Aorta (tissue), 5 donors: ENCODE measurements at regions not wholly inside any gene's neighbourhood (a gene's known extent, or its start where the extent isn't known, plus 50 kb on each side); places are given as distances from the start of the nearest gene placed in this dataset.

Experiments
- ATAC-seq: fragments of 200-7000 bp; cut with Tn5 transposase; one replicate; pipeline ENCODE4 v1.9.1; 2022; ENCODE audit warnings: moderate library complexity; ENCODE audit not compliant: low FRiP score
- DNase-seq, 2 donors: peaks; one replicate each; pipeline ENCODE4 v3.0.0-alpha.2; 2020
- H3K27ac ChIP-seq, 2 donors: one replicate each; pipeline ENCODE4 v1.5.1; 2013; ENCODE audit warnings: low read length in 2 of 2, mild to moderate bottlenecking in 2 of 2, moderate library complexity in 2 of 2, control low read depth in 1 of 2, inconsistent platforms in 1 of 2, low read depth in 1 of 2
- H3K27me3 ChIP-seq, 2 donors: one replicate each; pipeline ENCODE4 v1.6.1; 2013; ENCODE audit warnings: control low read depth in 1 of 2, low read length in 1 of 2, mild to moderate bottlenecking in 1 of 2, moderate library complexity in 1 of 2; ENCODE audit not compliant: insufficient read depth in 2 of 2, control insufficient read depth in 1 of 2
- H3K36me3 ChIP-seq, 2 donors: one replicate each; pipeline ENCODE4 v1.6.1; 2013; ENCODE audit warnings: control low read depth in 1 of 2, low read length in 1 of 2, mild to moderate bottlenecking in 1 of 2; ENCODE audit not compliant: insufficient read depth in 2 of 2, control insufficient read depth in 1 of 2
- H3K4me1 ChIP-seq, 2 donors: one replicate each; pipeline ENCODE4 v1.6.1; 2013; ENCODE audit warnings: low read length in 2 of 2, control low read depth in 1 of 2, mild to moderate bottlenecking in 1 of 2, moderate library complexity in 1 of 2; ENCODE audit not compliant: insufficient read depth in 2 of 2, control insufficient read depth in 1 of 2
- H3K4me3 ChIP-seq, 2 donors: one replicate each; pipeline ENCODE4 v1.5.1; 2013; ENCODE audit warnings: low read length in 2 of 2, control low read depth in 1 of 2, mild to moderate bottlenecking in 1 of 2
- H3K9me3 ChIP-seq: one replicate; pipeline ENCODE4 v1.6.1; 2013; ENCODE audit warnings: mild to moderate bottlenecking, low read length; ENCODE audit not compliant: control insufficient read depth
- WGBS, 2 donors: extraction: QIAGEN DNeasy Blood & Tissue Kit; methylation state at CpG; one replicate each; pipeline ENCODE4 v1.1.7; 2013; 5-methylcytosine and 5-hydroxymethylcytosine counted together
- intact Hi-C, 2 donors: fragments of 100-400 bp; cut with DNase I; formaldehyde crosslinking; loops; one replicate each; pipeline versions ENCODE4 v1.14.2 to v1.15.0; 2022
- donor health status: healthy with polysubstance abuse.
- donor health status: Bipolar disorder and iron deficiency.
- donor health status: DM: no; HTN: no; CAD: no.
- donor health status: DM: no; HTN: no; CAD: no.
- donor health status: DM: yes; HTN: yes; CAD: no.

GRCh38 chr5:173790836-173791546 lies 97.2 kb upstream of the CPEB4 start:
- ATAC-seq, result no peak
- H3K4me3 ChIP-seq, result no peak overlapping the region
- H3K27ac ChIP-seq, result no peak overlapping the region
- DNase-seq, result no peak
- H3K9me3 ChIP-seq, result no peaks in the 10 kb centered on the region
- no peaks in the 10 kb centered on the region for H3K4me1 ChIP-seq
- H3K36me3 ChIP-seq, result no peaks in the 10 kb centered on the region
- no peaks in the 10 kb centered on the region for H3K27me3 ChIP-seq
- 36 to 38% methylated on average over 13 of the region's 13 CpGs for WGBS, 2 donors
- intact Hi-C loops, result no loop called here

DNA sequence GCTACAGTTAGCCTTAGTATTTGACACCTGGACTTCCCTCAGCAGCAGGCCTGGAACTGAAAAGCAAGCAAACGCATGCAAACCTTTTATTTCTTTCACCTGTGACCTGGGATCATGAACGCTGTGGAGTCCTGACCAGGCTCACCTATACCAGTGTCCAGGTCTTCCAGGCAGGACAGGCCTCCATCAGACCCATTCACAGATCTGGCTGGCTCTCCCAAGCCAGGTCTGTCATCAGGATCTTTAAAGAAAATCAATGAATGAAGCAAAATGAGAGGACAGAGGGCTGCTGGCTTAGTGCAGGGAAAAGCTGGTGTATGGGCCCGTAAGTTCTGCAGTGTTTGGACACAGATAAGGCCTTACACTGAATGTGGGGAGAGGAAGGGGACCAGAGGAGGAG lies 96.3 kb upstream of the CPEB4 start:
- no peaks in the 10 kb centered on the region for H3K36me3 ChIP-seq
- no peaks in the 10 kb centered on the region for H3K9me3 ChIP-seq
- H3K4me3 ChIP-seq, result no peak overlapping the region
- intact Hi-C loops, result no loop called here
- ATAC-seq (no peak), DNase-seq (no peak)
- no peak overlapping the region for H3K27ac ChIP-seq
- H3K4me1 ChIP-seq, result no peaks in the 10 kb centered on the region
- WGBS, 2 donors, result 97 to 99% methylated on average over 3 of the region's 3 CpGs
- no peaks in the 10 kb centered on the region for H3K27me3 ChIP-seq

- 95% methylated on average over 7 of the region's 7 CpGs for WGBS, 2 donors
- Histone ChIP-seq H3K36me3 (no peaks in the 10 kb centered on the region), H3K9me3 (no peaks in the 10 kb centered on the region), H3K27me3 (no peaks in the 10 kb centered on the region), H3K27ac (no peak overlapping the region), H3K4me1 (no peaks in the 10 kb centered on the region), H3K4me3 (no peak overlapping the region)
- ATAC-seq, result no peak
- DNase-seq, result no peak
- intact Hi-C loops, result no loop called here
These were observed 95.2 kb upstream of the CPEB4 start for GRCh38 chr5:173792781-173793547.

- Histone ChIP-seq H3K4me1 (no peaks in the 10 kb centered on the region), H3K9me3 (no peaks in the 10 kb centered on the region), H3K36me3 (no peaks in the 10 kb centered on the region), H3K27ac (no peak overlapping the region), H3K4me3 (no peak overlapping the region), H3K27me3 (no peaks in the 10 kb centered on the region)
- ATAC-seq (no peak), DNase-seq (no peak)
- 87% methylated on average over 16 of the region's 16 CpGs for WGBS, 2 donors
- intact Hi-C loops, result no loop called here
These were observed 94.3 kb upstream of the CPEB4 start for GRCh38 chr5:173793648-173794548.

- intact Hi-C loops, result no loop called here
- Histone ChIP-seq H3K4me3 (no peak overlapping the region), H3K27me3 (no peaks in the 10 kb centered on the region), H3K9me3 (no peaks in the 10 kb centered on the region), H3K4me1 (no peaks in the 10 kb centered on the region), H3K36me3 (no peaks in the 10 kb centered on the region), H3K27ac (no peak overlapping the region)
- DNase-seq (no peak), ATAC-seq (no peak)
- 94% methylated on average over 10 of the region's 10 CpGs for WGBS, 2 donors
These were observed 93.2 kb upstream of the CPEB4 start for GRCh38 chr5:173794901-173795416.

DNA sequence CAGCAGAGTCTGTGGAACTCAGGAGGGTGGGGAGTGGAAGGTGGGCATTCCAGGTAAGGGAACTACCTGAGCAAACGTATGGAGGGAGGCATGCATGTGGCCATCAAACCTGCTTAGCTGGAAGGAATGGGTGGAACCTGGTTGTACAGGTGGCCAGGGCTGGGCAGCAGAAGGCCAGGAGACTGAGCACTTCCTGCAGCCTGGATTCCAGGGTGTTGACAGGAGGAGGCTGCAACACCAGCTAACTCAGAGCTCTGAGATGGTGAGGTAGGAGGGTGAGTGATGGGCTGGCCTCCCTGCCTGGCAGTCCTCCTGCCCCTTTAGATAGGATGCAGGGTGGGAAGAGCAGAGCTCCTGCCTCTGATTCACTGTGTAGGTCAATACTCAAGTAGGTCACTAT lies 92.5 kb upstream of the CPEB4 start:
- 85 to 94% methylated on average over 1 of the region's 1 CpG for WGBS, 2 donors
- no peak for ATAC-seq
- intact Hi-C loops, result no loop called here

DNA sequence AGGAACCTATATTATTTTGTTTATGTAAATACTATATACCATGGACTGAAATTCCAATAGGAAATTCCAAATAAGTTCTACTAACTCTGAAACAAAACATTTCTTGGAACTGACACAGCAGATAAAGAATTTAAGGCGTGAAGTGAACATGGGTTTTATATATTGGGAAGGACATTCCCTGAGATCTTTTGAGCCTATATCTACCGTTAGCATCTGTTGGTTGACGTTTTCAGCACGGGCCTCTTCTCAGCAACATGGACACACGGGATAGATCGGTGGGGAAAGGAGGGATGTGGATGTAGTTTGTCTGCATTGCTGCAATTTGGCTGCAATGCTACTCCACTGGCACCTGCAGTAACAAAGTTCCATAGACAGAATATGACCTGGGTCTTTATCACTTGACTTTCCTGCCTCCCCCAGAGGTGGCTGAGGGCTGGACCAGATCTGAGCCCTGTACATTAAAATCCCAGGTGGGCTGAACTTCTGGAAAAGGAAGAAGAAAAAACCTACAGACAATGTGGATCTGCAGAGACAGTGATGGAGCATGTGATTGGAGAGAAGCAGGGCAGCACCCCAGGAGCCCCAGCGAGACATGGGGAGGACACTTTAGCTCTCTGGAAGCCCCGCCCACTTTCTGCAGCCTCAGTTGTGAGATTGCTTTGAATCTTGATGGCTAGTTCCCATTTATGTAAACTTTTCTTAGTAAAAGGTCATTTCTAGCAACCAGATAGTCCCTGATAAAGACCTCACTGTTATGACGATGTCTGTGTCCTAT lies 91.2 kb upstream of the CPEB4 start:
- H3K36me3 ChIP-seq, result no peaks in the 10 kb centered on the region
- intact Hi-C loops, result no loop called here
- DNase-seq, result no peak
- no peak overlapping the region for H3K27ac ChIP-seq
- H3K27me3 ChIP-seq, result no peaks in the 10 kb centered on the region
- no peak overlapping the region for H3K4me3 ChIP-seq
- no peak for ATAC-seq
- WGBS, 2 donors, result 77 to 80% methylated on average over 9 of the region's 9 CpGs
- H3K4me1 ChIP-seq, result no peaks in the 10 kb centered on the region
- H3K9me3 ChIP-seq, result no peaks in the 10 kb centered on the region

More for the DNA sequence above, 92.5 kb upstream of the CPEB4 start:
- no peak overlapping the region for H3K27ac ChIP-seq
- no peaks in the 10 kb centered on the region for H3K9me3 ChIP-seq
- no peak overlapping the region for H3K4me3 ChIP-seq
- DNase-seq, result no peak
- no peaks in the 10 kb centered on the region for H3K36me3 ChIP-seq
- H3K4me1 ChIP-seq, result no peaks in the 10 kb centered on the region
- H3K27me3 ChIP-seq, result no peaks in the 10 kb centered on the region
